Osteocyte (in vitro differentiated cells): ENCODE measurements at regions not wholly inside any gene's neighbourhood (a gene's known extent, or its start where the extent isn't known, plus 50 kb on each side); places are given as distances from the start of the nearest gene placed in this dataset.
A peak's percentile ranks its signal among the peaks of the same experiment; 100 is the strongest.

Experiments used
- DNase-seq: peaks from one replicate; pipeline ENCODE4 v3.0.0; 2021; ENCODE audit warnings: mixed read lengths; ENCODE audit not compliant: unreplicated experiment; ENCODE audit errors: extremely low spot score
- H3K27ac Mint-ChIP-seq: one replicate; pipeline ENCODE4 v1.8.0; 2021; ENCODE audit warnings: mild to moderate bottlenecking, mixed read lengths; ENCODE audit not compliant: unreplicated experiment
- H3K27me3 Mint-ChIP-seq: one replicate; pipeline ENCODE4 v1.8.0; 2021; ENCODE audit warnings: mixed read lengths; ENCODE audit not compliant: unreplicated experiment
- H3K36me3 Mint-ChIP-seq: one replicate; pipeline ENCODE4 v1.8.0; 2021; ENCODE audit warnings: mixed read lengths; ENCODE audit not compliant: unreplicated experiment
- H3K4me1 Mint-ChIP-seq: one replicate; pipeline ENCODE4 v1.8.0; 2021; ENCODE audit warnings: mixed read lengths; ENCODE audit not compliant: unreplicated experiment
- H3K4me3 Mint-ChIP-seq: one replicate; pipeline ENCODE4 v1.8.0; 2021; ENCODE audit warnings: mild to moderate bottlenecking, moderate library complexity, mixed read lengths; ENCODE audit not compliant: unreplicated experiment
- H3K9me3 Mint-ChIP-seq: one replicate; pipeline ENCODE4 v1.8.0; 2021; ENCODE audit warnings: mixed read lengths; ENCODE audit not compliant: unreplicated experiment
- CTCF ChIP-seq: fragments of 200-600 bp; sonication (generic); IDR thresholded peaks from 2 replicates; pipeline ENCODE4 v1.5.0; 2021; ENCODE audit warnings: antibody characterized with exemption, mild to moderate bottlenecking, moderate library complexity

- no peak overlapping the region for H3K4me3 Mint-ChIP-seq
- peak; percentile 63 for DNase-seq
- no peak overlapping the region for H3K27ac Mint-ChIP-seq
- H3K36me3 Mint-ChIP-seq, result no peaks in the 10 kb centered on the region
- no peak for TF ChIP-seq CTCF
- no peaks in the 10 kb centered on the region for H3K9me3 Mint-ChIP-seq
- H3K4me1 Mint-ChIP-seq, result no peaks in the 10 kb centered on the region
- no peaks in the 10 kb centered on the region for H3K27me3 Mint-ChIP-seq
These were observed 249.0 kb downstream of the PTPRU start for GRCh38 chr1:29485096-29485925.

GRCh38 chr1:29482991-29483390 is 246.7 kb downstream of the PTPRU start:
- H3K27ac Mint-ChIP-seq, result no peak overlapping the region
- DNase-seq, result no peak
- H3K4me1 Mint-ChIP-seq, result no peaks in the 10 kb centered on the region
- no peaks in the 10 kb centered on the region for H3K9me3 Mint-ChIP-seq
- H3K36me3 Mint-ChIP-seq, result no peaks in the 10 kb centered on the region
- no peak for TF ChIP-seq CTCF
- no peak overlapping the region for H3K4me3 Mint-ChIP-seq
- H3K27me3 Mint-ChIP-seq, result peaks cover 13% of the 10 kb centered on the region

- no peaks in the 10 kb centered on the region for H3K36me3 Mint-ChIP-seq
- DNase-seq, result no peak
- TF ChIP-seq CTCF, result no peak
- no peak overlapping the region for H3K4me3 Mint-ChIP-seq
- H3K9me3 Mint-ChIP-seq, result no peaks in the 10 kb centered on the region
- H3K27me3 Mint-ChIP-seq, result peaks cover 21% of the 10 kb centered on the region
- no peak overlapping the region for H3K27ac Mint-ChIP-seq
- H3K4me1 Mint-ChIP-seq, result no peaks in the 10 kb centered on the region
These were observed 245.7 kb downstream of the PTPRU start for GRCh38 chr1:29482064-29482463.

- Mint-ChIP-seq H3K4me1 (no peaks in the 10 kb centered on the region), H3K36me3 (no peaks in the 10 kb centered on the region), H3K9me3 (no peaks in the 10 kb centered on the region), H3K27me3 (peaks cover 21% of the 10 kb centered on the region), H3K27ac (no peak overlapping the region), H3K4me3 (no peak overlapping the region)
- DNase-seq, result no peak
- no peak for TF ChIP-seq CTCF
These were observed 244.7 kb downstream of the PTPRU start for GRCh38 chr1:29481031-29481430.

- Mint-ChIP-seq H3K27ac (no peak overlapping the region), H3K4me3 (no peak overlapping the region), H3K36me3 (no peaks in the 10 kb centered on the region), H3K9me3 (no peaks in the 10 kb centered on the region), H3K27me3 (peaks cover 21% of the 10 kb centered on the region), H3K4me1 (no peaks in the 10 kb centered on the region)
- DNase-seq, result peak; percentile 68
- TF ChIP-seq CTCF, result no peak
These were observed 242.6 kb downstream of the PTPRU start for GRCh38 chr1:29478879-29479278.
